HCT116 (cell line): ENCODE measurements at regions not wholly inside any gene's neighbourhood (a gene's known extent, or its start where the extent isn't known, plus 50 kb on each side); places are given as distances from the start of the nearest gene placed in this dataset.

Experiments
- CEBPB ChIP-seq: IDR thresholded peaks from 2 replicates; pipeline ENCODE4 v1.6.1; 2012; ENCODE audit warnings: low read depth
- EGR1 ChIP-seq: IDR thresholded peaks from 2 replicates; pipeline ENCODE4 v1.6.1; 2012; ENCODE audit warnings: low read depth
- EZH2 ChIP-seq: fragments of 200-600 bp; sonication (generic); IDR thresholded peaks from 2 replicates; pipeline ENCODE4 v1.6.1; 2017; ENCODE audit warnings: antibody characterized with exemption, mixed run types
- POLR2A ChIP-seq: IDR thresholded peaks from 2 replicates; pipeline ENCODE4 v1.7.0; 2011; ENCODE audit warnings: borderline replicate concordance; ENCODE audit not compliant: insufficient read depth, insufficient read length; ENCODE audit errors: extremely low read depth
- POLR2AphosphoS5 ChIP-seq: IDR thresholded peaks from 2 replicates; pipeline ENCODE4 v1.6.1; 2011; ENCODE audit warnings: mild to moderate bottlenecking, low read depth, low read length, moderate library complexity
- RAD21 ChIP-seq: IDR thresholded peaks from 2 replicates; pipeline ENCODE4 v1.6.1; 2012; ENCODE audit warnings: low read depth, mild to moderate bottlenecking
- SP1 ChIP-seq: IDR thresholded peaks from 2 replicates; pipeline ENCODE4 v1.6.1; 2012; ENCODE audit warnings: low read depth
- YY1 ChIP-seq: IDR thresholded peaks from 2 replicates; pipeline ENCODE4 v1.6.1; 2011; ENCODE audit warnings: low read length, low read depth, moderate library complexity, mild to moderate bottlenecking; ENCODE audit not compliant: insufficient replicate concordance; ENCODE audit errors: extremely low read depth
- ZNF274 ChIP-seq: fragments of 200-500 bp; sonication (Bioruptor generic); IDR thresholded peaks from 2 replicates; pipeline ENCODE4 v1.6.1; 2014; ENCODE audit warnings: mild to moderate bottlenecking, low read depth, low read length, inconsistent platforms
- TF ChIP-seq, protein P1 (sequence below): IDR thresholded peaks from 2 replicates; pipeline ENCODE4 v1.6.1; 2012
- TF ChIP-seq, protein P2 (sequence below), 3 experiments: fragments of 200-600 bp in 1 of 3; sonication (generic) in 1 of 3; IDR thresholded peaks in 2 of 3; conservative IDR thresholded peaks in 1 of 3; 2 replicates each; pipeline ENCODE4 v1.5.1; 2012 to 2017; ENCODE audit warnings: low read depth in 2 of 3, low read length in 2 of 3, antibody characterized with exemption in 1 of 3, borderline replicate concordance in 1 of 3, control low read depth in 1 of 3, mild to moderate bottlenecking in 1 of 3, mixed read lengths in 1 of 3, mixed run types in 1 of 3, moderate library complexity in 1 of 3; ENCODE audit not compliant: insufficient read depth in 1 of 3

DNA sequence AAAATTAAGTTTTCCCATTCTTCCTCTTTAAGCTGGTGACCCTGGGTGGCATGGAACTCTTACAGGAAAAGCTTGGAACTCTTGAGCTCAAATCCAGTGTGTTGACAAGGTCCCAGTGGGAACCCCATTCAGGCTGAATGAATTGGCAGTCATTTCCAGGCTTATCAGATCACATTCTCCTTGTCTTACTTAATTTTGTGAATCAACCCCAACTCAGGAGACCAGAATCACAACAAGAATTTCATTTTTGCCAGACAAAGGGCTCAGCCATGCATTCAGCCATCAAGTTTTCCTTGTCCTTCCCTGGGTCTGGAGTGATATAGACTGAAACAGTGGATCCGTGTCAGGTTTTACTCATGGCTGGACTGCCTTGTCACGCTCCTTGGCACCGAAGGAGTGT, 92.1 kb upstream of the EEF1E1 start:
- TF ChIP-seq POLR2AphosphoS5, result no peak
- no peak for TF ChIP-seq POLR2A
- TF ChIP-seq RAD21, result no peak
- TF ChIP-seq YY1, result no peak
- TF ChIP-seq, protein P1, sequence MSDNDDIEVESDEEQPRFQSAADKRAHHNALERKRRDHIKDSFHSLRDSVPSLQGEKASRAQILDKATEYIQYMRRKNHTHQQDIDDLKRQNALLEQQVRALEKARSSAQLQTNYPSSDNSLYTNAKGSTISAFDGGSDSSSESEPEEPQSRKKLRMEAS, result no peak
- no peak for TF ChIP-seq ZNF274
- TF ChIP-seq, protein P2, sequence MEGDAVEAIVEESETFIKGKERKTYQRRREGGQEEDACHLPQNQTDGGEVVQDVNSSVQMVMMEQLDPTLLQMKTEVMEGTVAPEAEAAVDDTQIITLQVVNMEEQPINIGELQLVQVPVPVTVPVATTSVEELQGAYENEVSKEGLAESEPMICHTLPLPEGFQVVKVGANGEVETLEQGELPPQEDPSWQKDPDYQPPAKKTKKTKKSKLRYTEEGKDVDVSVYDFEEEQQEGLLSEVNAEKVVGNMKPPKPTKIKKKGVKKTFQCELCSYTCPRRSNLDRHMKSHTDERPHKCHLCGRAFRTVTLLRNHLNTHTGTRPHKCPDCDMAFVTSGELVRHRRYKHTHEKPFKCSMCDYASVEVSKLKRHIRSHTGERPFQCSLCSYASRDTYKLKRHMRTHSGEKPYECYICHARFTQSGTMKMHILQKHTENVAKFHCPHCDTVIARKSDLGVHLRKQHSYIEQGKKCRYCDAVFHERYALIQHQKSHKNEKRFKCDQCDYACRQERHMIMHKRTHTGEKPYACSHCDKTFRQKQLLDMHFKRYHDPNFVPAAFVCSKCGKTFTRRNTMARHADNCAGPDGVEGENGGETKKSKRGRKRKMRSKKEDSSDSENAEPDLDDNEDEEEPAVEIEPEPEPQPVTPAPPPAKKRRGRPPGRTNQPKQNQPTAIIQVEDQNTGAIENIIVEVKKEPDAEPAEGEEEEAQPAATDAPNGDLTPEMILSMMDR (IDR thresholded peaks at IDR 0.05 in 2 of 3, conservative IDR thresholded peaks at IDR 0.05 in 1 of 3; ENCODE audit: borderline replicate concordance in 1 of 3, insufficient read depth in 1 of 3, low read depth in 2 of 3, low read length in 2 of 3), result no peak
- no peak for TF ChIP-seq SP1
- no peak for TF ChIP-seq EZH2
- TF ChIP-seq CEBPB, result no peak
- no peak for TF ChIP-seq EGR1
